ENCODE measurements at regions not wholly inside any gene's neighbourhood (a gene's known extent, or its start where the extent isn't known, plus 50 kb on each side); places are given as distances from the start of the nearest gene placed in this dataset.

GRCh38 chr2:8496617-8497016 lies 185.2 kb upstream of the ID2 start:
- H4K20me1 ChIP-seq (ENCODE audit: insufficient read depth): no peaks in the 10 kb centered on the region
- H3F3A ChIP-seq (ENCODE audit: insufficient read depth, low read length, poor library complexity, severe bottlenecking): no peaks in the 10 kb centered on the region
- H2AFZ ChIP-seq (ENCODE audit: low read depth, low read length): no peak overlapping the region
- no peaks in the 10 kb centered on the region for H3K79me2 ChIP-seq (replicated peaks; ENCODE audit: insufficient read depth, low read length)
- H3K4me2 ChIP-seq (ENCODE audit: low read length): no peak overlapping the region
- no peaks in the 10 kb centered on the region for H3K36me3 ChIP-seq (ENCODE audit: insufficient read depth, low read length)
- H3K4me3 ChIP-seq (ENCODE audit: low read length): no peak overlapping the region
- no peaks in the 10 kb centered on the region for H3K9me3 ChIP-seq (ENCODE audit: low read length)
- H3K9ac ChIP-seq (ENCODE audit: low read length): no peak overlapping the region
- H3K27ac ChIP-seq (ENCODE audit: low read length): no peak overlapping the region
- no peak for TF ChIP-seq EP300 (conservative IDR thresholded peaks at IDR 0.05; ENCODE audit: poor library complexity, severe bottlenecking)
- TF ChIP-seq MXI1 (conservative IDR thresholded peaks at IDR 0.05; ENCODE audit: poor library complexity, severe bottlenecking): no peak
- TF ChIP-seq CTCF (IDR thresholded peaks at IDR 0.05; ENCODE audit: poor library complexity, severe bottlenecking): no peak
- no peak for TF ChIP-seq EZH2 (IDR thresholded peaks at IDR 0.05; ENCODE audit: borderline replicate concordance, insufficient read depth, low read length, poor library complexity, severe bottlenecking)
- no peak for TF ChIP-seq REST (IDR thresholded peaks at IDR 0.05; ENCODE audit: borderline replicate concordance)
- TF ChIP-seq POLR2AphosphoS5 (IDR thresholded peaks at IDR 0.05): no peak
- TF ChIP-seq RAD21 (conservative IDR thresholded peaks at IDR 0.05): no peak
- TF ChIP-seq TAF1 (IDR thresholded peaks at IDR 0.05; ENCODE audit: low read depth): no peak
- TF ChIP-seq SMC3 (conservative IDR thresholded peaks at IDR 0.05; ENCODE audit: poor library complexity): no peak
- H3K27me3 ChIP-seq (ENCODE audit: insufficient read depth, low read depth, low read length): no peaks in the 10 kb centered on the region
- H3K9me2 ChIP-seq (ENCODE audit: insufficient read depth, low read length): no peaks in the 10 kb centered on the region

- H3K27ac ChIP-seq (ENCODE audit: low read length): no peak overlapping the region
- no peak overlapping the region for H3K4me2 ChIP-seq (ENCODE audit: low read length)
- H4K20me1 ChIP-seq (ENCODE audit: insufficient read depth): no peaks in the 10 kb centered on the region
- no peak overlapping the region for H3K9ac ChIP-seq (ENCODE audit: low read length)
- no peaks in the 10 kb centered on the region for H3K9me3 ChIP-seq (ENCODE audit: low read length)
- H3K9me2 ChIP-seq (ENCODE audit: insufficient read depth, low read length): no peaks in the 10 kb centered on the region
- H3K4me3 ChIP-seq (ENCODE audit: low read length): no peak overlapping the region
- H3K79me2 ChIP-seq (replicated peaks; ENCODE audit: insufficient read depth, low read length): no peaks in the 10 kb centered on the region
- no peak overlapping the region for H2AFZ ChIP-seq (ENCODE audit: low read depth, low read length)
- H3K27me3 ChIP-seq (ENCODE audit: insufficient read depth, low read depth, low read length): no peaks in the 10 kb centered on the region
- no peak for TF ChIP-seq RAD21 (conservative IDR thresholded peaks at IDR 0.05)
- TF ChIP-seq EZH2 (IDR thresholded peaks at IDR 0.05; ENCODE audit: borderline replicate concordance, insufficient read depth, low read length, poor library complexity, severe bottlenecking): no peak
- TF ChIP-seq POLR2AphosphoS5 (IDR thresholded peaks at IDR 0.05): no peak
- no peak for TF ChIP-seq MXI1 (conservative IDR thresholded peaks at IDR 0.05; ENCODE audit: poor library complexity, severe bottlenecking)
- TF ChIP-seq TAF1 (IDR thresholded peaks at IDR 0.05; ENCODE audit: low read depth): no peak
- TF ChIP-seq EP300 (conservative IDR thresholded peaks at IDR 0.05; ENCODE audit: poor library complexity, severe bottlenecking): no peak
- no peak for TF ChIP-seq CTCF (IDR thresholded peaks at IDR 0.05; ENCODE audit: poor library complexity, severe bottlenecking)
- no peaks in the 10 kb centered on the region for H3F3A ChIP-seq (ENCODE audit: insufficient read depth, low read length, poor library complexity, severe bottlenecking)
- H3K36me3 ChIP-seq (ENCODE audit: insufficient read depth, low read length): no peaks in the 10 kb centered on the region
These were observed 182.9 kb upstream of the ID2 start for GRCh38 chr2:8498994-8499393.

All from neural cell (in vitro differentiated cells).